ENCODE measurements at regions not wholly inside any gene's neighbourhood (a gene's known extent, or its start where the extent isn't known, plus 50 kb on each side); places are given as distances from the start of the nearest gene placed in this dataset.
"Not testable (repeated sequence)": the region's sequence is repeated elsewhere in the genome, so short reads cannot be mapped to it uniquely, and the experiment has no call there.

GRCh38 chr21:20023193-20023592 is 975.0 kb upstream of the NCAM2 start:
- no peak for DNase-seq

GRCh38 chr21:20024741-20025140 is 973.5 kb upstream of the NCAM2 start:
- DNase-seq = no peak

GRCh38 chr21:20026543-20026942 is 971.7 kb upstream of the NCAM2 start:
- no peak for DNase-seq

DNA sequence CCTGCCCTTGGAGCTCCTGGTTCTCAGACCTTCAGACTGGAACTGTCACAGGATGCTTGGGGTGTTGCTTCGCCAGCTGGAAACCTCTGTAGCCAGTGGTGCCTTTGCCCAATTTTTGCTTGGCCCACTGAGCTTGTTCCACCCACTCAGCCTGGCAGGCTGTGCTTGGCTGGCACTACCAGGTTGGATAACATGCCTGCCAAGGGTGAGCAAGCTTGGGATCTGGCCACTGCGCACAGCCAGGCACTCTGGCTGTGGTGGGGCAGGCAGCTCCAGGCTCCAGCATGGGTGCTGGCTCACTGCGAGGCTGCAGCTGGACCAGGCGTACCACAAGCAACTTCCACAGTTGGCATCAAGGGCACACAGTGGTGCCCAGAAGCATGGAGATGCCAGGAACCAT is 967.8 kb upstream of the NCAM2 start:
- no peak for DNase-seq

GRCh38 chr21:20031807-20032206 is 966.4 kb upstream of the NCAM2 start:
- DNase-seq = no peak

- no peak for DNase-seq
Measured at GRCh38 chr21:20040768-20041167, 957.4 kb upstream of the NCAM2 start.

DNA sequence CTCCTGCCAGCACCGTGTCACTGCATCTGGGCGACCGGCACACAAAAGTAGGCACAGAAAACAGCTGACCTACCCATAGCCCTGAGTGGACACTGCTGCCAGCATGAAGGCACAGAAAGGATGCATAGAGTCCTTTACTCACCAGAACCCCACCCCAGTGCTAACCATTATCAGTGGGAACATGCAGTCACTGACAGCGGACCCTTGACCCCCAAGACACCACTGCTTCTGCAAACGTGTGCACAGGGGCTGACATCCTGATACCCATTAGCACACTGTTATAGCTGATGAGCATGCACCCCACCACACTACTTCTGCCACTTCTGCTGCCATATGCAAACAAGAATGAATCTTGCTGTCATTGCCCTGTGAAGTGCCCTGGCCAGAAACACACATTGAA is 953.0 kb upstream of the NCAM2 start:
- no peak for DNase-seq

- not testable (repeated sequence) for DNase-seq
Measured at GRCh38 chr21:20048130-20048837, 949.9 kb upstream of the NCAM2 start.

- no peak for DNase-seq
Measured at GRCh38 chr21:20083336-20083735, 914.9 kb upstream of the NCAM2 start.

DNA sequence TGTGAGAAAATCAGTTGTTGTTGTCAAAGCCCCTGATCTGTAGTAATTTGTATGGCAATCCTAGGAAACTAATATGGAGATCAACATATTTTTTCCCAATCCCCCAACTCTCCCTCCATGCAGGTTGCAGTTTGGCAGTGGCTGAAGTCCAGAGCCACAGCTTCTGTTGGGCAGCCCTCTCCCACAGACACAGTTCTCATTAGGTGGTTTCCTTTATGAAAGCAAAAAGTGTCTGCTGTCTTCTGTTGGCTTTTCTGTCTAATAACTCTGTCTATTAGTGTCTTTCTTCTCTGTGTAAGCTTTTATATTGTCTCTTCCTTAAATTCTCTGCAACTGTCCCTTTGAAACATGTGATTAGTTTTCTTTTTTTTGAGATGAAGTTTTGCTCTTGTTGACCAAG is 914.3 kb upstream of the NCAM2 start:
- no peak for DNase-seq

- no peak for DNase-seq
Measured at GRCh38 chr21:20086508-20086907, 911.7 kb upstream of the NCAM2 start.

- DNase-seq = no peak
Measured at GRCh38 chr21:20106368-20106767, 891.8 kb upstream of the NCAM2 start.

GRCh38 chr21:20108016-20108415 is 890.2 kb upstream of the NCAM2 start:
- DNase-seq = no peak

DNA sequence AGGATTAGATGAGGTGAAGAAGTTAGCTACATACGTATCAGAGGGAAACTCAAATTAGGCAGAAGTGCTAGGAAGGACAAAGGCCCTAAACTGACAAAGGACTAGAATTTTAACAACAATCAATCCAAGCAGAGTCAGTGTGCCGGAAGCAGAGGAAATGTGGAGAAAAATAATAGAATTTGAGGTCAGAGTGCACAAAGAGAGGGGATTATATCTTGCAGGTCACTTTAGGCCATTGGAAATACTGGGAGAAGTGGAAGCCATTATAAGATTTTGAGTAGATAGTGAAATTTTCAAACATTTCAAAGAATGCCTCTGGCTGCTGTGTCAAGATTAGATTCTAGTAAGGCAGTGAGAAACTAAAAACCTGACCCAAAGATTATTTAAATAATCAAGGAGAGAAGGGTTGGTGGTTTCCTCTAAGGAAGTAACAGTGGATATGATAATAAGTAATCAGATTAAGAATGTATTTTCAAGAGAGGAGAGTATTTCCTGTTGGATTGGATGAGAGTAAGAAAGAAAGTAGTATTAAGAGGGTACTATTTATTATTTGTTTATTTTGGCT is 889.2 kb upstream of the NCAM2 start:
- no peak for DNase-seq

DNA sequence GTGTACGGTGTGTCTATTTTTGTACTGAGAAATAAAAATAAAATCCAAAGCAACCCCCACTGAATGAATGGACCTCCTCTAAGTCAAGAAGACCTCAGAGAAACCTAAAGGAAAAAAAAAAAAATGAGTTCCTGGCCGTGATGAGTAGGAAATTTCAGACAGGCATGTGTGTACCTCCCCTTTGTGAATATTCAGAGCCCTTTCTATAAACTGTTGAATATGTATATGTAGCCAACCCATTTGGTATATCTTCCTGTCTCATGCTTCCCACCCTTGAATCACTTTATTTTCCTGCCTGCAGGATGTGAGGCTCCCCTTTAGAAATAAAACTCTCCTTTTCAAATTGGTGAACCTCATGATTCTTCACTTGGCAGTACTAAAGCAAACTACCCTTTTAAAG is 887.8 kb upstream of the NCAM2 start:
- no peak for DNase-seq

DNA sequence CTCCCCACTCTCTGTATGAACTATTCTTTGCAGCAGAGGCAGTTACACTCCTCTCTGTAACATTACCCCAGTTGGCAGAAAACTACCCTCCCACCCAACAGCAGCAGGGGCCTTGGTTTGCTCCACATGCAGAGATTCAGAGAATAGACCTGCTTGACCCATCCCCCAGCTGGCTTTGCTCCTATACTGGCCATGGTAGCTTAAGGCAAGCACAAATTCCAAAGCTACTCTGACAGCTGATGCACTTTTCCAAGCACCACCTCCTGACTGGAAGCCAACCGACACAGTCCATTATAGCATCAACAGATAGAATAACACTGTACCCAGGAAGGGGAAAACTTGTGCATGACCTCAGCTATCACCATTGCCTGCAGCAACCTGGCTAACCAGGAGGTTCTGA is 846.5 kb upstream of the NCAM2 start:
- no peak for DNase-seq

GRCh38 chr21:20163167-20163566 is 835.0 kb upstream of the NCAM2 start:
- no peak for DNase-seq

GRCh38 chr21:20167059-20167458 is 831.1 kb upstream of the NCAM2 start:
- no peak for DNase-seq

GRCh38 chr21:20169812-20170576 is 828.2 kb upstream of the NCAM2 start:
- no peak for DNase-seq

- no peak for DNase-seq
Measured at GRCh38 chr21:20186186-20186585, 812.0 kb upstream of the NCAM2 start.

DNA sequence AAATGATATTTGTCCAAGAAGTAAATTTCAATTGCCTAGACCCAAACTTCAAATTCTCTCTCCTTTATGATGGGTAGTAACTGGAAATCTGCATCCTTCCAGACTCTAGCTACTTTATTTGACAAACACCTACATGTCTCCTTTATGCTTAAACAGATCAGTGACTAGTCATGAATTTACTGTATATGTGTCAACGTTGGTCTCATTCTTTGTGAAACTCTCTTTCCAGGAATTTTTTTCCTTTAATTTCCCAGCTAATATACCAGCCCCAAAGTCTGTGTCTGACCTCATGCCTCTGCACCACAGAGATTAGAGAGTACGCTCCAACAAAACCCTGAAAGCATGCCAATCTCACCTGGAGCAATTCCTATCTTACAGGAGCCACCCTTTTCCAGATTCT is 811.2 kb upstream of the NCAM2 start:
- DNase-seq = no peak

- not testable (repeated sequence) for DNase-seq
Measured at GRCh38 chr21:20201323-20201722, 796.9 kb upstream of the NCAM2 start.

- DNase-seq = no peak
Measured at GRCh38 chr21:20207335-20207734, 790.9 kb upstream of the NCAM2 start.

DNA sequence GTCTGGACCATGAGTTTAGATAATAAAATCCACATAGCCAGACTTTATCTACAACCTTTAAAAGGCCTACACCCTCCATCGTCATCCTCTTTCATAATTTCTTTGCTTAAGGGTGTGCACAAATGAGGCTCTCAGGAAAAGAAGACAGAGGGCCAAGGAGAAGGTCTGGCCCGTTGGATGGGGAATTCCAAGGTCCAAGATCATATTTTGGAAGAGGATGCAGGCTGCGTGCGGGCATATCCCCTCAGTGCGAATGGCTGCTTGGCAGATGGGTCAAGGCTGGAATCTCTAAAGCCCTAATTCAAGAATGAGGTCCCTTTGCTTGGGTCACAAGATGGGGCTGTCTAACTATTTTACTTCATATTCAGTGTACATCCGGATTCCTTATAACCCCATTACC is 782.2 kb upstream of the NCAM2 start:
- no peak for DNase-seq

All from CD4-positive, alpha-beta T cell treated with Interleukin-17A for 4 hours (primary cell).